Sciatic nerve (tissue), 2 donors: ENCODE measurements at regions not wholly inside any gene's neighbourhood (a gene's known extent, or its start where the extent isn't known, plus 50 kb on each side); places are given as distances from the start of the nearest gene placed in this dataset.
"Not testable (repeated sequence)": the region's sequence is repeated elsewhere in the genome, so short reads cannot be mapped to it uniquely, and the experiment has no call there.

ENCODE experiments used
- ATAC-seq: fragments of 200-7000 bp; cut with Tn5 transposase; one replicate; pipeline ENCODE4 v1.9.1; 2020; ENCODE audit warnings: mild to moderate bottlenecking, moderate library complexity
- DNase-seq: peaks from one replicate; pipeline ENCODE4 v3.0.0-alpha.2; 2020; ENCODE audit warnings: low spot score
- intact Hi-C: fragments of 100-400 bp; cut with DNase I; formaldehyde crosslinking; loops from one replicate; pipeline ENCODE4 v1.14.2; 2022
- donor health status: DM: no; HTN: no; CAD: no.
- donor health status: DM: no; HTN: no; CAD: no.

DNA sequence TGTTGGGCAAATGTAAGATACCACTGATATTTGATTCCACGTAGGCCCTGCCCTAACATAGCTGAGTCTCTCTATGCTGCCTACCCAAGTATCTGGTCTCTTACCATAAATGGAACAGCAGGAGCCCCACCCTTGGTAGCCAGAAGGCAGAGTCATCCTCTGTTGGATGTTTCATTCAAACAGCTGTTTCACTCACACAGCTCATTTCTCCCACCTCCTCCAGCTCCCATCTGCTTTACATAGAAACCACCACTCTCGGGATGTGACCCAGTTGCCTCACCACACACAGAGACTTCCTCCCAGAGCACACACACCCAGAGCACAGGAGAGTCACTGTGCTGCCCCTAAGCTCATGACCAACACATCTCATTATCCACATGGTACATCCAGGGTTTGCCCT lies 165.3 kb downstream of the TMEM167A start:
- ATAC-seq: peak; percentile 49
- intact Hi-C loops: no loop called here
- no peak for DNase-seq

DNA sequence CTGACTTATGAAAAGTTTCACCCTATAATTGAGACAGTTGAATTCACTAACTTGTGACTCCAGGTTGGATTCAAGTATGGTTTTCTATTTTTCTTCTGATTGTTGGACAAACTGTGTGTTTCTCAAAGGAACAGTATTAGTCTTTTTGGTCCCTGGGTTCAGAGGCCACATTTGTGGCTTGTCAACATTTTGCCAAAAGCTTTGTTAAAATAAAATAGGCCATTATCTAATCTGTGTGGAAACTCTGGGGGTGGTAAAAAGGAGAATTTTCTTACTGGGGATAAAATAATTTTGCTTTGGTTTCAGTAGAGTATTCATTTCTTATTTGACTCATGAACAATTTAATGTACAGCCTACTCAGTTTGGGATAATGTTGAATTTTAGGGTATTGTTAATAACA lies 166.3 kb downstream of the TMEM167A start:
- ATAC-seq: peak; percentile 62
- no peak for DNase-seq
- intact Hi-C loops: no loop called here

DNA sequence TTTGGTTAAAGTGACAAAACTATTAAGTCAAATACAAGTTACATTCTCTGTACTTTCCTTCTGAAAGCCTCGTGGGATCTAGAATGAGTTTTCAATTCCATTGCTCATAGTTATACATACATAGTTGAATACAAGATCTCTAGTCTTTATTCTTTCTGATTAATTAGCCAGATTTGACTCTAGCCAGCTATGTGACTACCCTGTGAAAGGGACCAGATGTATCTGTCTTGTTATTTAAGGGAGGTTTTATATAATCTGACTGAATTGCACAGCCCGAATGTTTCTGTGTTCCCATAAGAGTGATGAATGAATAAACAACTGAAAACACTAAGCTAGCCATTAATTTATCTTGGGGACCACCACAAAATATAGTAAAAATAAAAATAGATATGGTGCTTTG lies 166.7 kb downstream of the TMEM167A start:
- ATAC-seq (no peak), DNase-seq (no peak)
- intact Hi-C loops: no loop called here

DNA sequence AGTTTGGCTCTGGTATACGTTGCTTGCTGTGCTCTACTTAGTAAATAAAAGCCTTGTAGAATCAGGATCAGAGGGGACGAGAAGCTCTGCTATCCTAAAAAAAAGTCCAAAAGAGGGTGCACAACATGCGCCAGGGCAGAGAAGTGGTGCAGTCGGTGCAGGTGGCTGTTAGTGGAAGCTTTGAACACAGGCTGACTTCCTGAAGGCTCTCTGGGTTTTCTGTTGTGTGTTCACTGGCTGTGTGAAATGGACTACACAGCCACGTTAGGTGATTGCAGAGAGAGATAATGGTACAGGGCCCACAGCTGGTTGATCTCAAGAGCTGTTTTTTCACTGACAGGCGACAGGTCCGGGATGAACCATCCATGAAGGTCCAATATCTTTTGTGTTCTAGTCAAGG lies 167.4 kb downstream of the TMEM167A start:
- intact Hi-C loops: no loop called here
- no peak for DNase-seq
- no peak for ATAC-seq

DNA sequence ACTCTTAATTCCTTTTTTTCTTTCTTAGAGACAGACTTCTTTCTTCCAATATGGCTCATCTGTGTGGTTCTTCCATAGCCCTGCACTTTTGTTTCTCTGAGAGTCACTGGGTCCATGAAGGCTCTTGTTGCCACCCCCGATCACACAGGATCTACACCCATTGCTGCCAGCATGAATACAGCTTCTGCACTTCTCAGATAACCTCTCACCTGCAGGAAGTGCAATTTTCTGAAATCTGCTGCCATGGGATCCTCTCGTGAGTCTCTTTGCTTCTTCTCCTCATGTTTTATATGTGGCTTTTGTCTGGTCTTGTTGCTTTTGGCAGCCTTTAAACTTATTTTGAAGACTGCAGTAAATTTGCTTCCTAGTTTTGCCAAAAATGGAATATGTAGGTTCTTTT lies 171.2 kb downstream of the TMEM167A start:
- ATAC-seq (no peak), DNase-seq (no peak)
- intact Hi-C loops: no loop called here

DNA sequence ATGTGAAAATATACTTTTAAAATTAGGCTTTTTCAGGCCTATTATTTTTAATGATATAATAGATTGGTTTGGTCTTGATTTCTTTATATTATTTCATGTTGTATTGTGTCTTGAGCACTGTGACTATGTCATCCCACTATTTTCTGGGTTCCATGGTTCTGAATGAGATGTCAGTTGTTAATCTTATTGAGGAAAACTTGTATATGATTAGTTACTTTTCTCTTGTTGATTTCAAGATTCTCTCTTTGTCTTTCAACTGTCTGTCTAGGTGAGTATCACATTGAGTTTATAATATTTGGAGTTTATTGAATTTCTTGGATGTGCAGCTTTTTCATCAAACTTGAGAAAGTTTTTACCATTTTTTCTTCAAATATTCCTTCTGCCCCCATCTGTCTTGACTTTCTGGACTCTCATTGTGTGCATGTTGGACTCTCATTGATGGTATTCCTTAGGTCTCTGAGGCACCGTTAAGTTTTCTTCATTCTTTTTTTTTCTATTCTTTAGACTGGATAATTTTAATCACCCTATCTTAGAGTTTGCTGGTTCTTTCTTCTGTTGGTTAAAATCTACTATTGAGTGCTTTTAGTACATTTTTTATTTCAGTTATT lies 175.8 kb downstream of the TMEM167A start:
- ATAC-seq (no peak), DNase-seq (no peak)
- intact Hi-C loops: no loop called here

DNA sequence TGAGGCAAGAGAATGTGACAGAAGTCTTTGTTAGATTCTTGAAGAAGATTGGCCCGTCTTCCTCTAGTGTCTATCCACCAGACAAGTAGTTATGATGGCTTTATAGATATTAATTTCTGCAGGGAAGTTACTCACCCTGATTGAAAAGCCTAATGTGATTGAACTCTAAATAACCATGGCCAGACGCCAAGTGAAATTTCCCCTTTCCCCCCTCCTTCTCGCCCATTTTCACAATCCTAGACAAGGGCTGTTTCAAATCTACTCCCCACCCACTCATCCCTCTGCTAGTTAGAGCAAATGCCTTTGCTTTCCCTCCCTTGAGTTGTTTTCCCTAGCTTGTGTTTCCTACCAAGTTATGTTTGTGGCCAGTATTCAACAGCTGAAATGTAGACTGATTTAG lies 182.5 kb downstream of the TMEM167A start:
- ATAC-seq (peak; percentile 61), DNase-seq (no peak)
- intact Hi-C loops: no loop called here

DNA sequence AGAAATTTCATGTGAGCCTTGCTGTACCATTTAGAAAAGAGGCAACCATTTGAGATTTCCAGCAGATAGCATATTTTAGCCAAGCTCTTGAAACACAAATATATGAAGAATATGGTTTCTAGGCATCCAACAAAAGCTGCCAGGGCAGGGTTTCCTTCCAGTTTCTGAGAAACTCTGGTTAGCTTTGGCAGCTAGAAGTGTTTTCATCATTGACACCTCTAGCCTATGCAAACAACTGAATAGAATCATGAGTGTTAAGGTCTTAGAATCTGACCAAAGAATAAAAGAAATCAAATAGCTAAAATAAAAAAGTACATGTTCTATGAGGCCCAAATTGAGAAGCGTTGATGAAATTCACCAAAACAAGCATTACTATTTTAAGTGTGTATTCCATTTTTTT lies 188.1 kb downstream of the TMEM167A start:
- no peak for ATAC-seq
- intact Hi-C loops: no loop called here
- no peak for DNase-seq

DNA sequence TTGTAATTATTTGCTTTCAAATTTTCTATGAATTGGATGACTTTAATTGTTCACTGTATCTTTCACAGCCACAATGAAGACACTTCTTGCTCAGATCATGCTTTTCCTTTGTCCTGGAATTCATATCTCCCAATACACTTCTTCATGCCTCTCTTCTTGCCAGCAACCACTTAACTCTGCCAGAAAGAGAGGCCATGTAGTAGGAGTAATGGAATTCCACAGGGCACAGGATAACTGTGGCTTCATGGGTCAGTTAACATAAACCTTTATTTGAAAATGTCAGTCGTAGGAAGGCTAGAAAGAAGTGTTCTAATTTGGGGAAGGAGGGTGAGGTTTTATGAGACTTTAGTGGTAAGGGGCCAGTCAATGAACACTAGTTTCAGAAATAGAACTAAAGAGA lies 190.3 kb downstream of the TMEM167A start:
- DNase-seq: no peak
- ATAC-seq: no peak
- intact Hi-C loops: no loop called here

DNA sequence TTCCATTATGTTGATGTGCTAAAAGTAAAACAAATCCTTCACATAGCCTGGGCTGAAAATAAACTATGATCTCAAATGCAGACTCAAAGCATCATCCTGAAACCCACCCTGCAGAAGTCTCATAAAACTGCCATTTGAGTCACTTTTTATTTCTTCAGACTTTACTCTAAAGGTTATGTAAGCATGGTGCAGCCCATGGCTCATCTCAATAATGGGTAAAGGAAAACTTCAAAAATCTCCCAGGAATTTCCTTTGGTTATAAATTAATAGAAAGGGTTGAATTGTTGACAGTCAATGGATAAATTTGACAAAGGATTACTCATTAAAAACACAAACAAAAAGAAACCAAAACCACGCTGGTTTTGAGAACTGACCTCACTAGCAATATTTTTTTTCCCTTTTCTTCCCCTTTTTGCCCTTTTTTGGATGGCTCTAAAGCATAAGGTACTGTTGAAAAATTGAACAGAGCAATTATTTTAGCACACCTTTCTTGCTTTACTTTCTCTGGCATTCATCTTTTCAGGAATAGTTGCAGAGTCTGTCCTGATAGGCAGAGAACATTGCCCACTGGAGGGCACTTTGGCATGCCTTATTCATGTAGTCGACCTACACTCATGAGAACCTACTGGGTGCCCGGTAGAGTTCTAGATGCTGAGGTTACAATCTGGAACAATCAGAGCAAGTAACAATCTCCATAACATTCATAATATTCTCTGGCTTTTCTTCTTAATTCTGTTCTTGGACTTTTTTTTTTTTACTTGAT lies 191.4 kb downstream of the TMEM167A start:
- ATAC-seq (no peak), DNase-seq (no peak)
- intact Hi-C loops: no loop called here

DNA sequence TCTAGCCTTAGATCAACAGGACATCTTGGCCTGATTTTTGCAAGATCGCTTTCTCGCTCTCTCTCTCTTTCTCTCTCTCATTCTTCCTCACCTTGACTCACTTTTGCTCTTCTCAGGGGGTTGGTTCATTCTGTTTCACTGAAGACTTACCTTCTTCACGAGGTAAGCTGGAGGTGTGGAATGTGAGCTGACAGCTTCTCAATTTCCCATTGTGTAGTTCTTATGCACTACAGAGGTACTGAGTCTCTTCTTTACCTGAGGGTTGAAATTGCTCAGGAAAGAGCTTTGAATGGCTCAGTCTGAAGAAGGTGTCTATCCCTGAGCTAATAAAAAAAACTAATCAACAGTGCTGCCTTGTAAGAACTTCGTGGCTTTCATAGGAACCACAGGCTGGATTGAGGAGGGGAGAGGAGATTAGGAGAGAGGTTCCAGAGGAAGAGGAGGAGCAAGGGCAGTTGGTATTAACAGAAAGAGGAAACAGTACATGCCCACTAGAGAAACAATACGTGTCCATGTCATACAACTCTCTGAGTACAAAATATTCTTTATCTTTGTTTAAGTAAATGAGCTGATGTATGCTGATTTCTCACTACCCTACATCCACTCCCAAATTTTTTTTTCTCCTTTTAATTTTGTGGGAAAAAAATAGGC lies 192.2 kb downstream of the TMEM167A start:
- intact Hi-C loops: no loop called here
- DNase-seq (no peak), ATAC-seq (no peak)

DNA sequence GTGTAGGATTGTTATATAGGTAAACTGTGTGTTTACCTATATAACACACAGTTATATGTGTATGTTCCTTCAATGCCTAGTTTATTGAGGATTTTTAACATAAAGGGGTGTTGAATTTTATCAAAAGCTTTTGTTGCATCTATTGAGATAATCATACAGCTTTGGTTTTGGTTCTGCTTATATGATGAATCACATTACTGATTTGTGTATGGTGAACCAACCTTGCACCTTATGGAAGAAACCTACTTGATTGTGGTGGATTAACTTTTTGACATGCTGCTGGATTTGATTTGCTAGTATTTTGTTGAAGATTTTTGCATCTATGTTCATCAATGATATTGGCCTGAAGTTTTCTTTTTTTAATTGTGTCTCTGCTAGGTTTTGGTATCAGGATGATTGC lies 194.9 kb downstream of the TMEM167A start:
- intact Hi-C loops: no loop called here
- ATAC-seq (no peak), DNase-seq (no peak)

DNA sequence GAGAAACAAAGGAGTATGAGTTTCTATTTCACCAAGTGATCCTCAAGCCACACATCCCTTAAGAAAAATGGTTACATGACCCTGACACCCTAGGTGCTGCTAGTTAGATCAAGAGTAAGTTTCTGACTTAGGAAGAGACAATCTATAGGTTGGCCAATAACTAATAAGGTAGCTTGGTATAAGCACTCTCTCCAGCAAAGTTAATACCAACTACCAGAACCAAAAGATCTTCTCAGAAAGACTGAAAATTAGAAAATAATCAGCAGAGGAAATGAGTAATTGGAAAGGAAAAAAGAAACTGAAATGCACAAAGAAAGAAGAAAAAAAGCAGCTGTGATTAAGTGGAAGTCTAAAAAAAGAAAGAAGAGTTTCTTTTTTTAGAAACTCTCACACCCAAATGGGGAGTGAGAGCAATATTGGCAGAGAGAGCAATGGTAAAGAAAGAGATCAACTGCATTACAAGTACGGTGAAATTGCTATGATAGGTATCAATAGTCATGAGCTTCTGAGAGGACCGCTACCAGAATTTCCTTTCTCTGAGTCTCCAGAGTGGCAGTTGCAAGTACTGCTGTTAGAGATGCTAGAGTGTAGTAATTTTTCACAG lies 195.5 kb downstream of the TMEM167A start:
- no peak for DNase-seq
- no peak for ATAC-seq
- intact Hi-C loops: no loop called here

DNA sequence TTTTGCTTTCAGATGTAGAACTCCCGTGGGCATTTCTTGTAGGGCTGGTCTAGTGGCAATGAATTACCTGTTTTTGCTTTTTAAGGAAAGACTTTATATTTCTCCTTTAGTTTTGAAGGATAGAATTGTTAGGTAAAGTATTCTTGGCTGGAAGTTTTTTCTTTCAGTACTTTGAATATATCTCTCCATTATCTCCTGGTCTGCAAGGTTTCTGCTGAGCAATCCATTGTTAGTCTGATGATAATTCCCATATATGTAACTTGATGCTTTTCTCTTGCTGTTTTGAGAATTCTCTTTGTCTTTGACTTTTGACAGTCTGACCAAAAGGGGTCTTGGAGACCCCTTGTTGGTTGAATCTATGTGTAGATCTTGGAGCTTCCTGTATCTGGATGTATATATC lies 198.1 kb downstream of the TMEM167A start:
- ATAC-seq (no peak), DNase-seq (no peak)
- intact Hi-C loops: no loop called here

DNA sequence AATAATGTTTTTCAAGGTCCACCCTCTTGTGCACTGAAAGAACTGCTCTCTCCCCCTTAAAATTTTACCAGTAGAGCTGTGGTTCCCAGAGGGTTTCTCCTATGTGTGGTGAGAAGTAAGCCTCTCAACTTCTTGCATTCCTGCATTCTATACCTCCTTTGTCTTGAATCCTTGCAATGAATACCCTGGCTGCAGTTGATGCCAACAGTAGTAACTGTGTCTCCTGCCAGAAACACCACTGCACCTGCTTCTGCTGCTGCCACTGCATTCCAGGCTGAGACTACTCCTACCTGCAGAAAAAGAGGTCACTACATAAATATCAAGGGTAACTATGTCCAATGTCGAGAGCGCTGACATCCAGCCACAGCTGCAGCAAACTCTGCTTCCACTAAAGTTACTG lies 203.7 kb downstream of the TMEM167A start:
- no peak for DNase-seq
- ATAC-seq: no peak
- intact Hi-C loops: no loop called here

DNA sequence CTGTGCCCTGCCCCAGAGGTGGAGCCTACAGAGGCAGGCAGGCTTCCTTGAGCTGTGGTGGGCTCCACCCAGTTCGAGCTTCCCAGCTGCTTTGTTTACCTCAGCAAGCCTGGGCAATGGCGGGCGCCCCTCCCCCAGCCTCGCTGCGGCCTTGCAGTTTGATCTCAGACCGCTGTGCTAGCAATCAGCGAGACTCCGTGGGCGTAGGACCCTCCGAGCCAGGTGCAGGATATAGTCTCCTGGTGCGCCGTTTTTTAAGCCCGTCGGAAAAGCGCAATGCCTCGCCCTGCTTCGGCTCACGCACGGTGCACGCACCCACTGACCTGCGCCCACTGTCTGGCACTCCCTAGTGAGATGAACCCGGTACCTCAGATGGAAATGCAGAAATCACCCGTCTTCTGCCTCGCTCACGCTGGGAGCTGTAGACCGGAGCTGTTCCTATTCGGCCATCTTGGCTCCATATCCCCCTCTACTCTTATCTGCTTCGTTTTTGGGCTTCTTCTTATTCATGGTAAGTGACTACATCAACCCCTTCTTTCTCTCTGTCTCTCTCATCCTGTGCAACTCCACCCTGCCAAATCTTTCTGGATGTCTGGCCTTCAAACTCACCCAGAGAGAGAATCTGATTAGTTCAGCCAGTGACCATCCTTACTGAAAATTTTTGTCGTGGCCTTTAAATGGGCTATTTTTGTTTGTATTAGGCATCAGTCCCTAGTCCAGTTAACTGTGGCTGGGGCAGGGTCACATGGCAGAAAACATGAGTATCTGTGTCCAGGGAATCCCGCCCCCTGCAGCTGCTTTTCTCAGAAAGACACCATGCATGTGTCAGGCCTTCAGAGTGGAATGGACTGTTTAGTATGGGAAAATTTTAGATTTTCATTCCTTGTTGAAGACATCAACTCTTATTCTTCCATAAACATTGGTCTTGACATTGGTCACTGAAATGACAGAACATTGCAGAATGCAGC lies 204.6 kb downstream of the TMEM167A start:
- ATAC-seq, intact Hi-C loops, DNase-seq: not testable (repeated sequence)

DNA sequence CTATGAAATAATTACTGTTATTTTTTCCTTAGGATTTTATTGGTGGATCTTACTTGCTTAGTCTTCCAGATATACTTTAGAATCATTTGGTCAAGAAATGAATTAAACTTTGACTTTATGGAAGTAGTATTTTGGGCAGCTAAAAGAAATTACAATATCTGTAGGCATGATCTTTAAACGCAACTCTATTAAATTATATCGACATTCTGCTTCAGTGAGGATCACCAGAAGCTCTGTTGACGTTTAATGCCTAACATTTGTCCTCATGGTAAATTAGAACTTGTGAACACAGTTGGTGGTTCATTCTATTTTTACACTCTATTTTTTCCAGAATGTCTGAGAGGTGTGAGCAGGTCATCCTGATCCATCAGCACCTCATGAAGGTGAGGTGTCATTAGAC lies 211.6 kb downstream of the TMEM167A start:
- DNase-seq (no peak), ATAC-seq (no peak)
- intact Hi-C loops: no loop called here

DNA sequence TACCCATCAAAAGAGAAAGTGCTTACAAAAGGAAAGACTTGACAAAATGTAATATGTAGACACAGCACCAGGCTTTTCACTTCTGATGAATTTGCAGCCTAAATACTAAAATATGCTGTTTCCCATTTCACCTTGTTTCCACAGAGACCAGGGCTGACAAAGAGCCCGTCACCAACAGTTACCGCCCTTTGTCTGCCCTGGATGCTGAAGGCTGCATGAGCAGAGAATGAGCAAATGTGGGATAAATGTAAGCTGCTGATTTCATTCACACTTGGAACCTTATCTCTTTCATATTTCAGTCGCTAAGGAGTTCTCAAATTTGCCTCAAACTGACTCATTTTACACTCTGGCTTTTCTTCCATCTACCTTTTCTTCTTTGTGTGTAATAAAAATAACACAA lies 213.9 kb downstream of the TMEM167A start:
- ATAC-seq (no peak), DNase-seq (no peak)
- intact Hi-C loops: no loop called here

DNA sequence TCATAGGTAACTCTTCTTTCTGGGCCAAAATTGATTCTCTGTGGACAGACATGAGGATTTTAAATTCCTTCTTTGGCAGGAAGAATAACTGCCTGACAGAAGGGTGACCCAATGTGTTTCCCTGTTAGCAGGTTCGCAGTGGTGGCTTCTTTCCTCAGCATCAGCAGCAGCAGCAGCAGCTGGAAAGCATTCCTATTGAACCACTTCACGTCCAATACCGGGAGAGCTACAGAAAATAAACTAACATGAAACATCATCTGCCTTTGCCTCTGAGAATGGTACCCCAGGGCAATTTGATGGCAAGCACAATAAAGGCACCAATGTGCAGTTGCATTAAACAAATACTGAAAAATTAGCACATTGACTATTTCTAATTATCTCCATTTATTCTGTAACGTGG lies 214.5 kb downstream of the TMEM167A start:
- no peak for DNase-seq
- no peak for ATAC-seq
- intact Hi-C loops: no loop called here
